Activated T-cell treated with anti-CD3 and anti-CD28 coated beads for 24 hours (primary cell): ENCODE measurements at regions not wholly inside any gene's neighbourhood (a gene's known extent, or its start where the extent isn't known, plus 50 kb on each side); places are given as distances from the start of the nearest gene placed in this dataset.

Experiments used
- DNase-seq: peaks from one replicate; pipeline ENCODE4 v3.0.0-alpha.2; 2020; ENCODE audit warnings: low read depth

GRCh38 chr13:90412980-90413379 lies 934.5 kb upstream of the MIR17HG start:
- no peak for DNase-seq

DNA sequence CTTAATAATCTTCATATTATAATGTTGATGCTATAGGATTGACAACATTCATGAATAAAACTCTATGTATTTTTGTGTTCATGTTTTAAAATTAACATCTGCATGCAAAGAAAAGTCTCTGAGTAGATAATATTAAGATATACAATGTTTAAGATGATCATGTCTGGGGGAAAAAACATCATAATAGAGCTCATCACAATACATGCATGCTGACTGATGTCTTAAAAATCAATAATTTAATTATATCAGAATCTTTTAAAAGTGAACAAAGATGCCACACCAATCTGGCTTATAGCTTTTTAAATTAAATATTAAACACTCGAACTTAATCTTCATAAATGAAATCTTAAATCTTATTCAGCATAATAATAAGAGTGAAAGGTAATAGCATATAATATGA lies 933.9 kb upstream of the MIR17HG start:
- no peak for DNase-seq

GRCh38 chr13:90414691-90415596 lies 932.5 kb upstream of the MIR17HG start:
- DNase-seq, result no peak

- no peak for DNase-seq
Observed at GRCh38 chr13:90415902-90416301, 931.6 kb upstream of the MIR17HG start.

- DNase-seq, result no peak
Observed at GRCh38 chr13:90416519-90416918, 931.0 kb upstream of the MIR17HG start.

DNA sequence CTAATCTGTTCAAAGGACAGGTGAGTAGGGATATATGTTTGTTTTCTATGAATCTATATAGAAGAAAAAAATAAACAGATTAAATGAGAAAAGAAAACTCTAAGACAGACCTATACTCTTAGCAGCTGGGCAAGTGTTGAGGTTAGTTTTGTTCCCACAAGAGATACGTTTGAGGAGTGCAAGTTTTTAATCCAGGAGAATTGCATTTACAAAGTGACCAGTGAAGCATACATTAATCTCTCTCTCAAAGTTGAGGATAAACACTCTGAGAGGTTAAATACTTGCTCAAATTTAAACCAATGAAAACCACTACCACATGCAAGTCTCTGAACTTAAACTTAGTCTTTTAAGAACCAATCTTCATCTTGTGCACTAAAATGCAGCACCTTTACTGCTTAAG lies 930.5 kb upstream of the MIR17HG start:
- no peak for DNase-seq

GRCh38 chr13:90420683-90421082 lies 926.8 kb upstream of the MIR17HG start:
- no peak for DNase-seq

DNA sequence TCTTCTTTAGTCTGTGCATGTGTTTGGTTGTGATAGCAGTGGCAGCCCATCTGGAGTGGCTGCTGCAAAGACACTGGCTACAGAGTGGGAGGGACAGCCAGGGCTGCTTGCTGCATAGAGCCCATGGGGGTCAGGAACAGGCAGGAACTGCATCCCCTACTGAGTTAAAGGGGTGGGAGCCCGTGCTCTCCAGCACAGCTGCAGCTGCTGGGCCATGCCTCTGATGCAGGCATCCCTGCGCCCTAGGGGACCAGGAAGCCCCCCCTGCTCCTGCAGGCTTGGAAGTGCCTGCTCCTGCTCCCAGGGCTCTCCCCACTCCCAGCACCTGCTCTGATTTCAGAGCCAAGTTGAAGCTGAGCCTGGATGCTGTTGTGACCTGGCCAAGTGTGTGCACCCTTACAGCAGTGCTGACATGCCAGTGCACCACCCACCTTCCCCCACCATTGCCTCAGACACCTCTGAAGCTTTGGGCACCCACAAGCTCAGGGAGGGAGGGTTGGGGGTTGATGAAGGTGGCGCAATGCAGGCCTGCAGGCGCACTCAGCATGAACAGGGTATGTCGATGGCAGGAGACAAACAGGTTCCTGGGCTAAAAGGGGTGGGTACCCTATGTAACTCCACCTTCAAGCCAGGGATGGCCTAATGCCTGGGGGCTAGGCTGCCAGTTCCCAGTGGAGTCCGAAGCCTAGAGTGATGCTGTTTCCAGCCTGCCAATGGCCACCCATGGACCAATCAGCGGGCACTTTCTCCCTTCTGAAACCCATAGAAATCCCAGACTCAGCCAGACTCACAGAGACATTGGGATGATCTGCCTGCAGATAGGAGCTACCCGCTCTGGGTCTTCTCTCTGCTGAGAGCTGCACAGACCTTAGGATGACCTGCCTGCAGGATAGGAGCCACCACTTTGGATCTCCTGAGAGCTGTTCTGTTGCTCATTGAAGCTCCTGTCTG lies 919.9 kb upstream of the MIR17HG start:
- DNase-seq, result no peak

GRCh38 chr13:90428522-90429210 lies 918.8 kb upstream of the MIR17HG start:
- no peak for DNase-seq

DNA sequence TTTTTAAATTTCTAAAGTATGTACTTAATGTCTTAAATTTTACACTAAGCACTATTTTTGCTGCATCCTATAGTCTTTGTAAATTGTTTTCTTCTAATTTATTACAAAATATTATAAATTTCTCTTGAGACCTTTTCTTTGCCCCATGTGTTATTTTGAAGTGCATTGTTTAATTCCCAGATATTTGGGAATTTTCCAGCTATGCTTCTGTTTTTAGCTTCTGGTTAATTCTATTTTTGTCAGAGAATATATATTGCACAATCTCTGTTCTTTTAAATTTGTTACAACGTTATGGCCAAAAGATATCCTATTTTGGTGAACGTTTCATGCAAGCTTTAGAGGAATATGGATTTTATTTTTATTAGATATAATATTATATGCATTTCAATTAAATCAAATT lies 917.4 kb upstream of the MIR17HG start:
- no peak for DNase-seq

DNA sequence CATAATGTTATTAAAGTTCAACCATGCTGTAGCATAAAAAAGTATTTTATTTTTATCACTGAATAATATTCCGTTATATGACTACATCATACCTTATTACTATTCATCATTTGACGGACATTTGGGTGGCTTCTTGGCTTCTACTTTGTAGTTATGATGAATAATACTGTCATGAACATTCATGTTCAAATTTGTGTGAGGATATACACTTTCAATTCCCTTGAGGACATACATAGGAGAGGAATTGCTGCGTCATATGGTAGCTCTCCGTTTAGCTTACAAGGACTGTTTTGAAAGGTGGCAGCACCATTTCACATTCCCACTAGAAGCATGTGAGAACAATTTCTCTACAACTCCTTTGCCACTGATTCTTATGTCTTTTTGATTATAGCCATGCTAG lies 910.8 kb upstream of the MIR17HG start:
- no peak for DNase-seq

- DNase-seq, result no peak
Observed at GRCh38 chr13:90438576-90438975, 908.9 kb upstream of the MIR17HG start.

GRCh38 chr13:90443268-90443667 lies 904.2 kb upstream of the MIR17HG start:
- no peak for DNase-seq

- DNase-seq, result no peak
Observed at GRCh38 chr13:90444232-90444631, 903.3 kb upstream of the MIR17HG start.

DNA sequence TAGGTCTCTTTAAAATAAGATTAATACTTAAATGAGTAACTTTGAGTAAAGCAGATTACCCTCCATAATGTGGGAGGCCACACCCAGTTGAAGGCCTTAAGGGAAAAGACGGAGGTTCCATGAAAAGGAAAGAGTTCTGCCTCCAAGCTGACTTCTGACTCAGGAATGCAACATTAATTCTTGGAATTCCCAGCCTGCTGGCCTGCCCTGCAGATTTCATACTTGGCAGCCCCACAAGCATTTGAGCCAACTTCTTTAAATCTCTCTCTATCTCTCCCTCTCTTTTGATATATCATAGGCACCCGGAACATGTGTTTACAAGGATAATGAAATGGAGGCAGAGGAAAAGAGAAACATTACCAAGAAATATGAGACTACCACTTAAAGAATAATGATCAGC lies 902.3 kb upstream of the MIR17HG start:
- no peak for DNase-seq

DNA sequence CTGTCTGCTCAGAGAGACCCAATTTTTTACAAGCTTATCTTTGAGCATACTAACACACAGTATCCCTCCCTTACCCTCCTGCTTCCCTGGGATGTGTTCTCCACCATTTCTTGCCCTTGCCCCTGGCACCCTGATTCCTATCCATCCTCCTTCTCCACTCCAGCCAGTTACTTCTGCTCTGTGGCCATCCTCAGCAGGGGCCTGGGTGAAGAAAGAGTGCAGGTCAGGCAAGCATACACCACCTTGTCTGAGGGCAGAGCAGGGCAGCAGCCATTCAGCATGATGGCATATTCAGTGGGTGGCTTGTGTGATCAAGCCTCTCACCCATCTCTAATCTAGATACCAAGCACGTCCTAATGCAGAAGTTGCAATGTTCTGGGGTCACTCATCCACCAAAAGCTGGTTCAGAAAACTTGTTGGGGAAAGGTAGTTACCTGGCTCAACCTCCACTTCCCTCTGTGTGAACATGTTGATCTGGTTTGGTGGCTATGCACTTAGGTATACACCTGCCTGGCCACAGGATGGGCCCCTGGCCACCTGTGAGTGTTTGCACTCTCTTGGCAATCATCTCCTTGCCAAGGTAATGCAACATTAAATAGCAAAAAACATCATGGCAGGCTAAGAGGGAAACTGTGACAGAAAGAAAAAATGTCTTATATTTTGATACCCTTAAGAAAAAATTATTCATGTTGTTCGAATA lies 900.3 kb upstream of the MIR17HG start:
- no peak for DNase-seq

DNA sequence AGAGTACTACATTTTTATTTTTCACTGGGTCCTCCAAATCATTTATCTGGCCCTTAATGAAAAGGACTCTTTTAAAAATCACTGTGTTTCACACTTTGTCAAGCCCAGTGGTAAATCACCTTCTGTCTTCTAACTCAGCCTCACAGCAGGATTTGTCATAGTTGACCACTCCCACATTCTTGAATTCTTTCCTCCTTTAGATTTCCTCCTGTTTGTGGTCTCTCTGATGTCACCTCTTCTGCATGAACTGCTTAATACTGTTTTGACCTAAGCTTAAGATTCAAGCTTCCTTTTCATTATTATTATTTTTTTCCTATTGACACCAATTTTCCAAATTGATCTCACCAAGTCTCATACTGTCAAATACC lies 899.8 kb upstream of the MIR17HG start:
- no peak for DNase-seq

DNA sequence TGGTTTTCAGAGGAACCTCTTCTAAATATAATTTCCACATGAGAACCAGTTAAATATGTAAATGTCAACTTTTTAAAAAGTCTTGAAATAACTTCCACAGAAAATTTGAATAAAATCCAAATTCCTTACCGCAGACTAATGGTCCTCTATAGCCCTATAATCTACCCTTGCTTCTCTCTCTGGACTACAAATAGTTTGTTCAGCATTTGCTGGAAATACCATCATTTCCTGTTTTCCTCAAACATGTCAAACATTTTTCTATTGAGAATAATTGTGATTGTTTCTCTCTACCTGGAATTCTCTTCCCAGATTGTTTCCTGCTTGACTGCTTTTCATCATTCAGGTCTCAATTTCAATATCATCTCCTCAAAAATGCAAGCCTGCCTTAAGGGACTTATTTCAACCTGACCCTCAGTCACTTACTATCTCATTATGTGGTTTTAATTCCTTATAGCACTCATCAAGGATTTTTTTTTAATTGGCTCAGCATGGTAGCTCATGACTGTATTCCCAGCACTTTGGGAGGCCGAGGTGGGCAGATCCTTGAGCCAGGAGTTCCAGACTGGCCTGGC lies 898.9 kb upstream of the MIR17HG start:
- DNase-seq, result no peak

DNA sequence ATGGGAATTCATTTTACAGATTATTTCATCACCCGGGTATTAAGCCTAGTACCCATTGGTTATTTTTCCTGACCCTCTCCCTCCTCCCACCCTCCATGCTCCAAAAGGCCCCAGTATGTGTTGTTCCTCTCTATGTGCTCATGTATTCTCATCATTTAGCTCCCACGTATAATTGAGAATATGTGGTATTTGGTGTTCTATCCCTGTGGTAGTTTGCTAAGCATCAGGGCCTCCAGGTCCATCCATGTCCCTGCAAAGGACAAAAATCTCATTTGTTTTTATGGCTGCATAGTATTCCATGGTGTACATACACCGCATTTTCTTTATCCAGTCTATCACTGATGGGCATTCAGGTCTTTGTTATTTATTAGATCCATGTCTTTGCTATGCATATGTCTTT lies 894.1 kb upstream of the MIR17HG start:
- no peak for DNase-seq

DNA sequence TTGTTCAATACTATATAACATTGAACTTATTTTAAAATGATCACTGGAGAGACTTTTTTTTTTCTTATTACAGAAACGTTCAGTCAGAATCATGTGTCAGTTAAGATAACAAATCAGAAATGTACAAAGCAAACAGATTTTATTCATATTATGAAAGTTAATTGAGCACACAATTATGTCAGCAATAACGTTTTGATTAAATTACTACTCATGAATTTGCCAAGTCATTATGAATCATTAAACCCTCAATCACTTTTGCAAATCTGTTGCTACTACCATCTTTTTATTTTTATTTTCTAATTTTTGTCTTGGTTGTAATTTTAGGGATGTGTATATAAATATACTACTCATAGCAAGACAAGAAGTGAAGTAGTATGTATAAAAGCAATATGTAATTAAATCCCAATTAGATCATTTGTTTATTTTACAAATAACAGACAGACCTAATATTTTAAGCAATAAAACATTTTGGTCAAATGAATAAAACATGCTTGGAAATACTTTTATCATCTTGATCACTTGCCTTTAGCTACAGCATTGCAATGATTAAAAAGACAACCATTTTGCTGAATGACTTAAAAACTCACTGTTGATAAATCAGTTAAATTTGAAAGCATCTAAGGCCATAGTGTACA lies 893.4 kb upstream of the MIR17HG start:
- DNase-seq, result no peak

- no peak for DNase-seq
Observed at GRCh38 chr13:90455067-90455466, 892.4 kb upstream of the MIR17HG start.
